HUES48 (cell line): ENCODE measurements at regions not wholly inside any gene's neighbourhood (a gene's known extent, or its start where the extent isn't known, plus 50 kb on each side); places are given as distances from the start of the nearest gene placed in this dataset.

Experiments
- H3K27ac ChIP-seq: one replicate; pipeline ENCODE4 v1.7.0; 2013; ENCODE audit warnings: low read depth, low read length, inconsistent platforms
- H3K27me3 ChIP-seq: 2 replicates; pipeline ENCODE4 v1.6.1; 2013; ENCODE audit warnings: mild to moderate bottlenecking, low read length; ENCODE audit not compliant: control insufficient read depth, insufficient read depth
- H3K36me3 ChIP-seq: 2 replicates; pipeline ENCODE4 v1.6.1; 2013; ENCODE audit warnings: low read length; ENCODE audit not compliant: control insufficient read depth, insufficient read depth
- H3K4me1 ChIP-seq: 2 replicates; pipeline ENCODE4 v1.6.1; 2013; ENCODE audit warnings: mild to moderate bottlenecking, low read length; ENCODE audit not compliant: control insufficient read depth, insufficient read depth
- H3K4me3 ChIP-seq: 2 replicates; pipeline ENCODE4 v1.5.1; 2013; ENCODE audit warnings: mild to moderate bottlenecking, low read depth, low read length
- H3K9ac ChIP-seq: 2 replicates; pipeline ENCODE4 v1.6.1; 2013; ENCODE audit warnings: mild to moderate bottlenecking, low read depth, low read length, moderate library complexity
- H3K9me3 ChIP-seq: 2 replicates; pipeline ENCODE4 v1.6.1; 2013; ENCODE audit warnings: low read length; ENCODE audit not compliant: control insufficient read depth, insufficient read depth

GRCh38 chr10:6776170-6776569 lies 196.1 kb upstream of the PRKCQ start:
- Histone ChIP-seq H3K9me3 (no peaks in the 10 kb centered on the region), H3K27me3 (no peaks in the 10 kb centered on the region), H3K27ac (no peak overlapping the region), H3K9ac (no peak overlapping the region), H3K36me3 (no peaks in the 10 kb centered on the region), H3K4me3 (no peak overlapping the region), H3K4me1 (no peaks in the 10 kb centered on the region; the same call in 1 of the 2 replicates)

- Histone ChIP-seq H3K9ac (no peak overlapping the region), H3K27me3 (no peaks in the 10 kb centered on the region), H3K27ac (no peak overlapping the region), H3K36me3 (no peaks in the 10 kb centered on the region), H3K4me1 (no peaks in the 10 kb centered on the region; the same call in 1 of the 2 replicates), H3K9me3 (no peaks in the 10 kb centered on the region), H3K4me3 (no peak overlapping the region)
Measured at GRCh38 chr10:6774406-6774805, 194.3 kb upstream of the PRKCQ start.

GRCh38 chr10:6771331-6771730 lies 191.3 kb upstream of the PRKCQ start:
- no peaks in the 10 kb centered on the region for H3K9me3 ChIP-seq
- H3K4me1 ChIP-seq = no peaks in the 10 kb centered on the region; the same call in 1 of the 2 replicates
- H3K4me3 ChIP-seq = no peak overlapping the region
- H3K27me3 ChIP-seq = no peaks in the 10 kb centered on the region
- H3K36me3 ChIP-seq = no peaks in the 10 kb centered on the region
- H3K9ac ChIP-seq = no peak overlapping the region
- no peak overlapping the region for H3K27ac ChIP-seq

GRCh38 chr10:6770846-6771245 lies 190.8 kb upstream of the PRKCQ start:
- Histone ChIP-seq H3K36me3 (no peaks in the 10 kb centered on the region), H3K4me1 (no peaks in the 10 kb centered on the region; the same call in 1 of the 2 replicates), H3K27ac (no peak overlapping the region), H3K4me3 (no peak overlapping the region), H3K9ac (no peak overlapping the region), H3K9me3 (no peaks in the 10 kb centered on the region), H3K27me3 (no peaks in the 10 kb centered on the region)

GRCh38 chr10:6769704-6770417 lies 189.8 kb upstream of the PRKCQ start:
- Histone ChIP-seq H3K36me3 (no peaks in the 10 kb centered on the region), H3K27me3 (no peaks in the 10 kb centered on the region), H3K4me1 (no peaks in the 10 kb centered on the region; the same call in 1 of the 2 replicates), H3K27ac (no peak overlapping the region), H3K9ac (no peak overlapping the region), H3K9me3 (no peaks in the 10 kb centered on the region), H3K4me3 (no peak overlapping the region)

- Histone ChIP-seq H3K36me3 (no peaks in the 10 kb centered on the region), H3K27me3 (no peaks in the 10 kb centered on the region), H3K4me3 (no peak overlapping the region), H3K27ac (no peak overlapping the region), H3K4me1 (peaks cover 20% of the 10 kb centered on the region), H3K9me3 (no peaks in the 10 kb centered on the region), H3K9ac (no peak overlapping the region)
Measured at GRCh38 chr10:6766131-6766801, 186.2 kb upstream of the PRKCQ start.

- no peaks in the 10 kb centered on the region for H3K36me3 ChIP-seq
- peak overlapping the region; percentile 19 for H3K27ac ChIP-seq
- no peak overlapping the region for H3K4me3 ChIP-seq
- H3K9me3 ChIP-seq = no peaks in the 10 kb centered on the region
- peaks cover 20% of the 10 kb centered on the region for H3K4me1 ChIP-seq
- no peak overlapping the region for H3K9ac ChIP-seq
- H3K27me3 ChIP-seq = no peaks in the 10 kb centered on the region
Measured at GRCh38 chr10:6763423-6763822, 183.3 kb upstream of the PRKCQ start.

GRCh38 chr10:6763001-6763400 lies 182.9 kb upstream of the PRKCQ start:
- Histone ChIP-seq H3K9ac (no peak overlapping the region), H3K36me3 (no peaks in the 10 kb centered on the region), H3K27ac (peak overlapping the region; percentile 19), H3K27me3 (no peaks in the 10 kb centered on the region), H3K4me1 (peaks cover 20% of the 10 kb centered on the region), H3K9me3 (no peaks in the 10 kb centered on the region), H3K4me3 (no peak overlapping the region)

- H3K27ac ChIP-seq = no peak overlapping the region
Measured at GRCh38 chr10:6759961-6760360, 179.9 kb upstream of the PRKCQ start.

GRCh38 chr10:6757158-6757557 lies 177.1 kb upstream of the PRKCQ start:
- Histone ChIP-seq H3K4me1 (peaks cover 27% of the 10 kb centered on the region), H3K9ac (no peak overlapping the region), H3K9me3 (no peaks in the 10 kb centered on the region), H3K27me3 (no peaks in the 10 kb centered on the region), H3K36me3 (no peaks in the 10 kb centered on the region), H3K4me3 (no peak overlapping the region), H3K27ac (no peak overlapping the region)

More at GRCh38 chr10:6759961-6760360, 179.9 kb upstream of the PRKCQ start:
- no peak overlapping the region for H3K9ac ChIP-seq
- no peaks in the 10 kb centered on the region for H3K9me3 ChIP-seq
- no peaks in the 10 kb centered on the region for H3K36me3 ChIP-seq
- H3K4me1 ChIP-seq = peaks cover 32% of the 10 kb centered on the region
- no peaks in the 10 kb centered on the region for H3K27me3 ChIP-seq
- H3K4me3 ChIP-seq = no peak overlapping the region

- Histone ChIP-seq H3K36me3 (no peaks in the 10 kb centered on the region), H3K27ac (no peak overlapping the region), H3K27me3 (no peaks in the 10 kb centered on the region), H3K4me1 (peaks cover 27% of the 10 kb centered on the region), H3K9ac (no peak overlapping the region), H3K9me3 (no peaks in the 10 kb centered on the region), H3K4me3 (no peak overlapping the region)
Measured at GRCh38 chr10:6756716-6757115, 176.6 kb upstream of the PRKCQ start.
